GM12875 (cell line): ENCODE measurements at regions not wholly inside any gene's neighbourhood (a gene's known extent, or its start where the extent isn't known, plus 50 kb on each side); places are given as distances from the start of the nearest gene placed in this dataset.

Experiments used
- H3K4me3 ChIP-seq: one replicate; pipeline ENCODE4 v1.5.1; 2011; ENCODE audit warnings: low read depth, low read length, control low read depth
- CTCF ChIP-seq: IDR thresholded peaks from 2 replicates; pipeline ENCODE4 v1.5.1; 2011; ENCODE audit warnings: low read depth, mild to moderate bottlenecking, control low read depth, inconsistent platforms, low read length, moderate library complexity, borderline replicate concordance; ENCODE audit not compliant: insufficient read depth

- no peak overlapping the region for H3K4me3 ChIP-seq
- TF ChIP-seq CTCF = no peak
These were observed 1208.3 kb downstream of the ADGRL3 start for GRCh38 chr4:62408454-62408853.

GRCh38 chr4:62407534-62407933 is 1207.4 kb downstream of the ADGRL3 start:
- no peak overlapping the region for H3K4me3 ChIP-seq
- no peak for TF ChIP-seq CTCF

GRCh38 chr4:62402088-62402806 is 1202.1 kb downstream of the ADGRL3 start:
- no peak overlapping the region for H3K4me3 ChIP-seq
- TF ChIP-seq CTCF = no peak

GRCh38 chr4:62399242-62399641 is 1199.1 kb downstream of the ADGRL3 start:
- H3K4me3 ChIP-seq = no peak overlapping the region
- no peak for TF ChIP-seq CTCF

GRCh38 chr4:62398318-62398717 is 1198.2 kb downstream of the ADGRL3 start:
- no peak for TF ChIP-seq CTCF
- no peak overlapping the region for H3K4me3 ChIP-seq

DNA sequence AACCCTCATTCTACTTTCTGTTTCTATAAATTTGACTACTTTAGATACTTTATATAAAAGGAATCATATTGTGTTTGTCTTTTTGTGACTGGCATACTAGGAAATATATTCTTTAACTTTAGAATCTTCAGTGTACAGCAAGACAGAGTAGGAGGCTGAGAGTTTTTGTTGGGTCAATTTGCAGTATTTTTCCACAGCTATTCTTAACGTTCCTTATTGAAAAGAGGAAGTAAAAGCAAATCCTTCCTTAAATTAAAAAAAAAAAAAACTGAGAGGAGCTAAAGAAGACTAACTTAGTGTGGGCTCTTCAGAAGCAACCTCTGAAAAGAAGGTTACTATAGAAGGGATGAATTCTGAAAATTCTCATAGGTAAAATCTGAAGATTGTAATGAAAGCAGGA is 1194.6 kb downstream of the ADGRL3 start:
- no peak for TF ChIP-seq CTCF
- H3K4me3 ChIP-seq = no peak overlapping the region

GRCh38 chr4:62387808-62388207 is 1187.7 kb downstream of the ADGRL3 start:
- no peak overlapping the region for H3K4me3 ChIP-seq
- TF ChIP-seq CTCF = no peak
